ENCODE measurements at regions not wholly inside any gene's neighbourhood (a gene's known extent, or its start where the extent isn't known, plus 50 kb on each side); places are given as distances from the start of the nearest gene placed in this dataset.
"Not testable (repeated sequence)": the region's sequence is repeated elsewhere in the genome, so short reads cannot be mapped to it uniquely, and the experiment has no call there.

GRCh38 chr9:26491922-26492607 is 400.5 kb downstream of the CAAP1 start:
- H3K4me1 ChIP-seq (ENCODE audit: control insufficient read depth, insufficient read depth, low read length); H3K36me3 ChIP-seq (ENCODE audit: control insufficient read depth, insufficient read depth, low read length); CTCF ChIA-PET; H3K27ac ChIP-seq (ENCODE audit: low read length); intact Hi-C loops (cut with micrococcal nuclease; ENCODE audit: unreplicated experiment); H3K4me3 ChIP-seq (ENCODE audit: low read depth in 2 of 2, low read length in 2 of 2); ATAC-seq; POLR2A ChIA-PET; in situ Hi-C loops (cut with HindIII; ENCODE audit: low pct_unique_long_range_greater_than_20kb, low sequenced_read_pairs); H3K9me3 ChIP-seq (ENCODE audit: control insufficient read depth, insufficient read depth, low read depth, low read length); DNase-seq (ENCODE audit: low read depth, low spot score); H3K27me3 ChIP-seq (ENCODE audit: control insufficient read depth, insufficient read depth, low read length); BruUV-seq (replicated peaks): not testable (repeated sequence)

- in situ Hi-C loops (cut with HindIII; ENCODE audit: low pct_unique_long_range_greater_than_20kb, low sequenced_read_pairs) = no loop called here
- Histone ChIP-seq H3K4me1 (ENCODE audit: control insufficient read depth, insufficient read depth, low read length) (no peaks in the 10 kb centered on the region), H3K9me3 (ENCODE audit: control insufficient read depth, insufficient read depth, low read depth, low read length) (no peaks in the 10 kb centered on the region), H3K27ac (ENCODE audit: low read length) (no peak overlapping the region), H3K27me3 (ENCODE audit: control insufficient read depth, insufficient read depth, low read length) (no peaks in the 10 kb centered on the region), H3K36me3 (ENCODE audit: control insufficient read depth, insufficient read depth, low read length) (no peaks in the 10 kb centered on the region), H3K4me3 (ENCODE audit: low read depth in 2 of 2, low read length in 2 of 2) (no peak overlapping the region)
- ATAC-seq (no peak), DNase-seq (ENCODE audit: low read depth, low spot score) (no peak)
- CTCF ChIA-PET = no interaction called here
- no peak for TF ChIP-seq SIN3A (IDR thresholded peaks at IDR 0.05; ENCODE audit: borderline replicate concordance, insufficient read depth, low read depth, low read length)
- TF ChIP-seq TCF7L2 (IDR thresholded peaks at IDR 0.05; ENCODE audit: low read depth, low read length) = no peak
- no peak for TF ChIP-seq POLR2AphosphoS5 (IDR thresholded peaks at IDR 0.05; ENCODE audit: low read depth, low read length)
- no peak for TF ChIP-seq REST (IDR thresholded peaks at IDR 0.05; ENCODE audit: insufficient read depth in 1 of 2, low read depth in 2 of 2, low read length in 1 of 2)
- no peak for TF ChIP-seq CTCF (IDR thresholded peaks at IDR 0.05)
- POLR2A ChIA-PET = no interaction called here
- BruUV-seq (replicated peaks) = no TSS peak
- intact Hi-C loops (cut with micrococcal nuclease; ENCODE audit: unreplicated experiment) = no loop called here
These were observed 408.6 kb downstream of the CAAP1 start for GRCh38 chr9:26483991-26484390.

- ChIA-PET POLR2A (no interaction called here), CTCF (no interaction called here)
- in situ Hi-C loops (cut with HindIII; ENCODE audit: low pct_unique_long_range_greater_than_20kb, low sequenced_read_pairs) = no loop called here
- no peaks in the 10 kb centered on the region for H3K9me3 ChIP-seq (ENCODE audit: control insufficient read depth, insufficient read depth, low read depth, low read length)
- no peaks in the 10 kb centered on the region for H3K36me3 ChIP-seq (ENCODE audit: control insufficient read depth, insufficient read depth, low read length)
- no peak for DNase-seq (ENCODE audit: low read depth, low spot score)
- no peak overlapping the region for H3K4me3 ChIP-seq (ENCODE audit: low read depth in 2 of 2, low read length in 2 of 2)
- H3K27me3 ChIP-seq (ENCODE audit: control insufficient read depth, insufficient read depth, low read length) = no peaks in the 10 kb centered on the region
- BruUV-seq (replicated peaks) = no TSS peak
- TF ChIP-seq TCF7L2 (IDR thresholded peaks at IDR 0.05; ENCODE audit: low read depth, low read length) = no peak
- TF ChIP-seq SIN3A (IDR thresholded peaks at IDR 0.05; ENCODE audit: borderline replicate concordance, insufficient read depth, low read depth, low read length) = no peak
- TF ChIP-seq REST (IDR thresholded peaks at IDR 0.05; ENCODE audit: insufficient read depth in 1 of 2, low read depth in 2 of 2, low read length in 1 of 2) = no peak
- TF ChIP-seq CTCF (IDR thresholded peaks at IDR 0.05) = no peak
- TF ChIP-seq POLR2AphosphoS5 (IDR thresholded peaks at IDR 0.05; ENCODE audit: low read depth, low read length) = no peak
- ATAC-seq = no peak
- intact Hi-C loops (cut with micrococcal nuclease; ENCODE audit: unreplicated experiment) = no loop called here
- no peak overlapping the region for H3K27ac ChIP-seq (ENCODE audit: low read length)
- no peaks in the 10 kb centered on the region for H3K4me1 ChIP-seq (ENCODE audit: control insufficient read depth, insufficient read depth, low read length)
These were observed 414.6 kb downstream of the CAAP1 start for GRCh38 chr9:26477963-26478362.
